Sigmoid colon (tissue), 4 donors: ENCODE measurements at regions not wholly inside any gene's neighbourhood (a gene's known extent, or its start where the extent isn't known, plus 50 kb on each side); places are given as distances from the start of the nearest gene placed in this dataset.

ENCODE experiments used
- EP300 ChIP-seq, 4 donors: sonication (generic); formaldehyde crosslinking; IDR thresholded peaks; one replicate each; pipeline ENCODE4 v1.6.1; 2017; ENCODE audit warnings: antibody characterized with exemption in 4 of 4
- POLR2A ChIP-seq, 2 donors: fragments of 450-650 bp; IDR thresholded peaks; one replicate each; pipeline ENCODE4 v1.6.1; 2016; ENCODE audit warnings: antibody characterized with exemption in 2 of 2, mild to moderate bottlenecking in 2 of 2, moderate library complexity in 2 of 2
- POLR2AphosphoS5 ChIP-seq, 4 donors: sonication (generic); formaldehyde crosslinking; IDR thresholded peaks; one replicate each; pipeline ENCODE4 v1.6.1; 2017; ENCODE audit warnings: antibody characterized with exemption in 4 of 4
- TF ChIP-seq, protein P1 (sequence below), 4 experiments: fragments of 450-650 bp in 3 of 4; fragments of 200-600 bp in 1 of 4; IDR thresholded peaks; one replicate each; pipeline ENCODE4 v1.5.1; 2016 to 2019; ENCODE audit warnings: antibody characterized with exemption in 4 of 4, mild to moderate bottlenecking in 3 of 4, moderate library complexity in 2 of 4

DNA sequence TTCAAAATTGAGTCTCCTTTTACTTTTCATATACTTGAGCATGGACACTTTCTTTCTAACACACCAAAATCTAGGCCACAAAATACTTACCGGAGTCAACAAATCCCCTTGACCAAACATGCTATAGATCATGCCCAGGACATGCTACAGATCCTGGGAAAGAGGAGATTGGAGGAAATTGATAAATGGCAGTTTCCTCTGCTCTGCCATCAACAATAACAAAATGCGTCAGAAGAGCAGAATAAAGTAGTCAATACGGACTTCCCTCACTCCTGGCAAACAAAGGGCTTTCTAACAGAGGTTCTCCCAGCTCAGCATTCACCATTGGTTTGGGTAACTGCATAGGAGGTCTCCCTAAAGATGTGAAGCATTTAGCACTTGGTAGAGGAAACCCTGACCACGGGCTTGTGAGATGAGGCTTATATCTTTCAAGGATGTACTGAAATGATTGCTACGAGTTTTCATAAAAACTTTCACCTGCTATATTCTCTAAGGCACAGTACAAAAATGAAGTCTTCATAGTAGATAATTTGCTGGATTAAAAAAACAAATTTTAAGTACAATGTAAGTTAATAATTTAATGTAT is 283.8 kb upstream of the RUNX1 start:
- no peak for TF ChIP-seq POLR2AphosphoS5 (IDR thresholded peaks at IDR 0.05)
- TF ChIP-seq, protein P1, sequence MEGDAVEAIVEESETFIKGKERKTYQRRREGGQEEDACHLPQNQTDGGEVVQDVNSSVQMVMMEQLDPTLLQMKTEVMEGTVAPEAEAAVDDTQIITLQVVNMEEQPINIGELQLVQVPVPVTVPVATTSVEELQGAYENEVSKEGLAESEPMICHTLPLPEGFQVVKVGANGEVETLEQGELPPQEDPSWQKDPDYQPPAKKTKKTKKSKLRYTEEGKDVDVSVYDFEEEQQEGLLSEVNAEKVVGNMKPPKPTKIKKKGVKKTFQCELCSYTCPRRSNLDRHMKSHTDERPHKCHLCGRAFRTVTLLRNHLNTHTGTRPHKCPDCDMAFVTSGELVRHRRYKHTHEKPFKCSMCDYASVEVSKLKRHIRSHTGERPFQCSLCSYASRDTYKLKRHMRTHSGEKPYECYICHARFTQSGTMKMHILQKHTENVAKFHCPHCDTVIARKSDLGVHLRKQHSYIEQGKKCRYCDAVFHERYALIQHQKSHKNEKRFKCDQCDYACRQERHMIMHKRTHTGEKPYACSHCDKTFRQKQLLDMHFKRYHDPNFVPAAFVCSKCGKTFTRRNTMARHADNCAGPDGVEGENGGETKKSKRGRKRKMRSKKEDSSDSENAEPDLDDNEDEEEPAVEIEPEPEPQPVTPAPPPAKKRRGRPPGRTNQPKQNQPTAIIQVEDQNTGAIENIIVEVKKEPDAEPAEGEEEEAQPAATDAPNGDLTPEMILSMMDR (IDR thresholded peaks at IDR 0.05): no peak
- no peak for TF ChIP-seq POLR2A (IDR thresholded peaks at IDR 0.05)
- no peak for TF ChIP-seq EP300 (IDR thresholded peaks at IDR 0.05)
